ENCODE measurements at regions not wholly inside any gene's neighbourhood (a gene's known extent, or its start where the extent isn't known, plus 50 kb on each side); places are given as distances from the start of the nearest gene placed in this dataset.

DNA sequence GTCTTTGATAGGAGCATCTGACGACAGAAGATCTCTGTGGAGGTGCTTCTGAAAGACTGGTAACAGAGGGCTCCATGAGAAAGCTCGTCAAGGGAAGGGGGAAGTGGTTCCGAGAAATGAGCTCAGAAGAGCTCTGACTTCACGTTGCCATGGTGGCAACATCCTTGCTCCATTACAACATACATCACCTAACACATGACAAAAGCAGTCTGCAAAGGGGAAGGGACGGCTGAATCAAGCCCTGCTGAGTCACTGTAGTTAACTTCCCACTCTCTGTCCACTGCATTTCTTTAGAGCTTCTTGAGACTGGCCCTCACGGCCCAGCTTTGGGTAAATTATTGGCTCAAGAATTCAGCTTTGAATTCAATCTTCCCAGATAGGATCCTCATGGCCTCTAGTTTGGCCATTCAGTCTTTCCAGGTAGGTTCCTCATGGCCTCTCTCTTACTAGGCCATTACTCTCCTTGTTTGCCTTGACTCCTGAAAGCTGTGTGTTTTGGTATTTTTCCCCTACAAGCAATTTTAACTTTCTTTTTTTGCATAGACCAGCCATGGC lies 88.0 kb upstream of the ZNF648 start:
- no peak for DNase-seq
- no peak overlapping the region for H3K4me3 ChIP-seq (ENCODE audit: low read depth, low read length)
- H3K27ac ChIP-seq, result no peak overlapping the region
- no peaks in the 10 kb centered on the region for H3K9me3 ChIP-seq (ENCODE audit: severe bottlenecking)
- TF ChIP-seq CTCF (IDR thresholded peaks at IDR 0.05; ENCODE audit: low read depth, low read length), result no peak
- H3K36me3 ChIP-seq, result no peaks in the 10 kb centered on the region
- H3K27me3 ChIP-seq (ENCODE audit: insufficient read depth, low read depth, severe bottlenecking), result no peaks in the 10 kb centered on the region

DNA sequence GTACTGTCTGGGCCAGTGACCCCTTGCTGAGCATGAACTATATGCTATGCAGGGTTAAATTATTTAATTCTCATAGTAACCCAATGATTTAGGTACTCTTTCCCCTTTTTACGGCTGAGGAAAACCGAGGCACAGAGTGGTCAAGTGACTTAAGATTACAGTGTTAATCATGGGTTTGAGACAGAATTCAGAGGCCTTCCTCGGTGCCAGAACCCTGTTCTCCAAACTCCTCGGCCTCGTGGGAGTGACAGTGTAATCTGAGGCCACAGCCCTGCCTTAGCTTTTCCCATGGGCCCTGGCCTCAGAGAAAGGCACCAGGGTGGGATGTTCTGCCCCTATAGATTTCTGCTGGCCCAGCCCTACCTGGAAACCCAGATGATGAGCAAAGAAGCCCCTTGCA lies 86.4 kb upstream of the ZNF648 start:
- Histone ChIP-seq H3K27me3 (ENCODE audit: insufficient read depth, low read depth, severe bottlenecking) (no peaks in the 10 kb centered on the region), H3K4me3 (ENCODE audit: low read depth, low read length) (no peak overlapping the region), H3K9me3 (ENCODE audit: severe bottlenecking) (no peaks in the 10 kb centered on the region), H3K36me3 (no peaks in the 10 kb centered on the region), H3K27ac (no peak overlapping the region)
- no peak for DNase-seq
- TF ChIP-seq CTCF (IDR thresholded peaks at IDR 0.05; ENCODE audit: low read depth, low read length), result no peak

DNA sequence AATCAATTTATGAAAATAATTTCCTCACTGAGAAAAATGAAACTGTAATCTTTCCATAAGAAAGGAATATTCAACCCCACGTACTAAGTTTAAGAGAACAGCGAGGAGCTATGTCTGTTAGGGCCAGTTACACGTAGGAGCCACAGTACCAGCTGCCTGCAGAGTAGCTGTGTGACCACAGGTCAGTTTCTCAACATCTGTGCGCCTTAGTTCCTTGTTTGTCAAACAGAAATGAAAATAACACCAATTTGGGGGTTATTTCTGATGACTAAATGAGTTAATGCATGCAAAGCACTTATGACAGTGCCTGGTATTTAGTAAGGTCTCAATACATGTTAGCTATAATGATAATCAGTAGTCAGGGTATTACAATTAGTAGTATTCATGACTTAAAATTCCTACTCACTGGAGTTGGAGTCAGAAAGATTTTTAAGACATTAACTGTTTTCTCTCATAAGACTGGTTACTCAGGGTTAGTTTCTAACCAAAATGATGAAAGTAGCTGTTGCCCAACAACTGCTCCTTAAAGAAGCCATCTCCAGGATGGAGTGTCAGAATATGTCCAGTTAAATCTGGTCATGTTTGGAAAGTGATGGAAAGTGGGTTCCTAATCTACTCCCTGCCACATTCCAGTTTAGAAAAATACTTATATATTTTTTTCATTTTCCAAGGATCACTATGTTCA lies 85.8 kb upstream of the ZNF648 start:
- H3K27me3 ChIP-seq (ENCODE audit: insufficient read depth, low read depth, severe bottlenecking), result no peaks in the 10 kb centered on the region
- DNase-seq, result no peak
- no peaks in the 10 kb centered on the region for H3K9me3 ChIP-seq (ENCODE audit: severe bottlenecking)
- H3K27ac ChIP-seq, result no peak overlapping the region
- H3K36me3 ChIP-seq, result no peaks in the 10 kb centered on the region
- no peak overlapping the region for H3K4me3 ChIP-seq (ENCODE audit: low read depth, low read length)
- no peak for TF ChIP-seq CTCF (IDR thresholded peaks at IDR 0.05; ENCODE audit: low read depth, low read length)

GRCh38 chr1:182146286-182146685 lies 84.8 kb upstream of the ZNF648 start:
- Histone ChIP-seq H3K4me3 (ENCODE audit: low read depth, low read length) (no peak overlapping the region), H3K27ac (no peak overlapping the region)

DNA sequence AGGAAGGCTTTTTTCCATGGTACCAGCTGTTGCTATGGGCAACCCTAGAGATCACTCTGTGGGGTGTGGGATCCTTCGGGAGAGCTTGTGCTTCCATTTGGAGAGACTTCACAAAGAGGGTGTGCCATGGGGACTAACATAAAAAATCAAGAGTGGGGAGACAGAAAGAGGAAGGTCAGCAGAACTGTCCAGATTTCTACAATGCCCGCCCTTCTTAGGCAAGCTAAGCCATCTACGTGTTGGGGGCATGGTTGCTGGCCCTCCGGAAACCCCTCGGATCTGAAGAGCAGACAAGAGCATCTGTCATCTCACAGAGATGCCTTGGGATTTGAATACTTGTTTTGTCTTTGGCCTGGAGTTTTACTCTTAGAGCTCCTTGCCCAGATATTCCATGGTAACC lies 83.9 kb upstream of the ZNF648 start:
- TF ChIP-seq CTCF (IDR thresholded peaks at IDR 0.05; ENCODE audit: low read depth, low read length), result no peak
- Histone ChIP-seq H3K27ac (no peak overlapping the region), H3K4me3 (ENCODE audit: low read depth, low read length) (no peak overlapping the region), H3K9me3 (ENCODE audit: severe bottlenecking) (no peaks in the 10 kb centered on the region), H3K36me3 (no peaks in the 10 kb centered on the region), H3K27me3 (ENCODE audit: insufficient read depth, low read depth, severe bottlenecking) (no peaks in the 10 kb centered on the region)
- DNase-seq, result no peak

More at GRCh38 chr1:182146286-182146685, 84.8 kb upstream of the ZNF648 start:
- H3K27me3 ChIP-seq (ENCODE audit: insufficient read depth, low read depth, severe bottlenecking), result no peaks in the 10 kb centered on the region
- H3K36me3 ChIP-seq, result no peaks in the 10 kb centered on the region
- DNase-seq, result no peak
- TF ChIP-seq CTCF (IDR thresholded peaks at IDR 0.05; ENCODE audit: low read depth, low read length), result no peak
- H3K9me3 ChIP-seq (ENCODE audit: severe bottlenecking), result no peaks in the 10 kb centered on the region

DNA sequence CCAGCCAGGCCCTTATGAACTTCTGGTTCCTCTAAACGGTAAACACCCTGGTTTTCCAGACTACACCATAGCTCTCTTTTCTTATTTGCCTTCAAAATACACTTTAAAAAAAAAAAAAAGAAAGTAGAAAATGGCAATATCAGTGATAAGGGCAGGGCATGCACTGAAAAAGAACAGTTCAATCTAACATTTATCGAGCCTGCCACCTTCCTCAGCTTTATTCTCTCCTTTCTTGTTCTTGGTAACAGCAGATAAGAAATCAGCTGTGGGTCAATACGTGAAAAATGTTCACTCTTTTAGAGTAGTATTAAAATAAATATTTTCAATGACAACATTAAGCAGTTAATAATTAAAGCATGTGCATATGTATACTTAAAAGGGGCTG lies 83.1 kb upstream of the ZNF648 start:
- Histone ChIP-seq H3K27me3 (ENCODE audit: insufficient read depth, low read depth, severe bottlenecking) (no peaks in the 10 kb centered on the region), H3K36me3 (no peaks in the 10 kb centered on the region), H3K27ac (no peak overlapping the region), H3K4me3 (ENCODE audit: low read depth, low read length) (no peak overlapping the region), H3K9me3 (ENCODE audit: severe bottlenecking) (no peaks in the 10 kb centered on the region)
- DNase-seq, result no peak
- TF ChIP-seq CTCF (IDR thresholded peaks at IDR 0.05; ENCODE audit: low read depth, low read length), result no peak
